HEK293 (cell line): ENCODE measurements at regions not wholly inside any gene's neighbourhood (a gene's known extent, or its start where the extent isn't known, plus 50 kb on each side); places are given as distances from the start of the nearest gene placed in this dataset.

ENCODE experiments used
- CTCF ChIA-PET: fragments of 350-600 bp; formaldehyde crosslinking; extraction: SDS; loops from one replicate; lab custom pipeline; 2021; ENCODE audit warnings: antibody characterized with exemption; lab: Yijun Ruan, JAX
- POLR2A ChIA-PET: fragments of 300-600 bp; formaldehyde crosslinking; extraction: SDS; loops from one replicate; lab custom pipeline; 2020; ENCODE audit warnings: antibody characterized with exemption, inconsistent platforms; lab: Yijun Ruan, JAX
- H3K27ac ChIP-seq: fragments of 200-500 bp; sonication (Bioruptor generic); 2 replicates; pipeline ENCODE4 v1.5.1; 2014; ENCODE audit warnings: low read depth, low read length, control low read depth, inconsistent platforms; ENCODE audit errors: extremely low read depth
- H3K36me3 ChIP-seq, 2 experiments: fragments of 200-500 bp in 1 of 2; sonication (Bioruptor generic) in 1 of 2; 1 replicate in 1 of 2; 2 replicates in 1 of 2; pipeline ENCODE4 v1.5.1; 2014 to 2017; ENCODE audit warnings: inconsistent platforms in 2 of 2, low read length in 2 of 2; ENCODE audit not compliant: control insufficient read depth in 2 of 2, insufficient read depth in 1 of 2
- H3K4me1 ChIP-seq: fragments of 200-500 bp; sonication (Bioruptor generic); 2 replicates; pipeline ENCODE4 v1.5.1; 2014; ENCODE audit warnings: mild to moderate bottlenecking, low read length, inconsistent platforms; ENCODE audit not compliant: control insufficient read depth, insufficient read depth
- H3K4me3 ChIP-seq: 2 replicates; pipeline ENCODE4 v1.5.1; 2011; ENCODE audit warnings: low read depth, mild to moderate bottlenecking, control low read depth, low read length, moderate library complexity
- H3K9me3 ChIP-seq: fragments of 200-500 bp; sonication (Bioruptor generic); 2 replicates; pipeline ENCODE4 v1.5.1; 2014; ENCODE audit warnings: low read depth, low read length, inconsistent platforms; ENCODE audit not compliant: control insufficient read depth, insufficient read depth
- CTCF ChIP-seq: fragments of 450-650 bp; formaldehyde crosslinking; IDR thresholded peaks from 2 replicates; pipeline ENCODE4 v1.5.1; 2016; ENCODE audit warnings: missing biosample characterization, missing genetic modification characterization
- MEIS1 ChIP-seq: sonication (generic); formaldehyde crosslinking; IDR thresholded peaks from 2 replicates; pipeline ENCODE4 v1.8.1; 2022; ENCODE audit warnings: missing genetic modification reagents, mild to moderate bottlenecking, borderline replicate concordance
- RBAK ChIP-seq: fragments of 450-650 bp; formaldehyde crosslinking; IDR thresholded peaks from 2 replicates; pipeline ENCODE4 v1.5.1; 2016; ENCODE audit warnings: missing biosample characterization, missing genetic modification characterization
- TRIM28 ChIP-seq: IDR thresholded peaks from 2 replicates; pipeline ENCODE4 v1.6.1; 2011; ENCODE audit warnings: low read length, control low read depth, borderline replicate concordance
- TSHZ1 ChIP-seq: fragments of 450-650 bp; formaldehyde crosslinking; IDR thresholded peaks from 2 replicates; pipeline ENCODE4 v1.5.1; 2016; ENCODE audit warnings: missing biosample characterization, missing genetic modification characterization, borderline replicate concordance
- ZBTB48 ChIP-seq: fragments of 450-650 bp; formaldehyde crosslinking; IDR thresholded peaks from 2 replicates; pipeline ENCODE4 v1.5.1; 2016; ENCODE audit warnings: missing biosample characterization, missing genetic modification characterization
- ZBTB49 ChIP-seq: fragments of 450-650 bp; formaldehyde crosslinking; IDR thresholded peaks from 2 replicates; pipeline ENCODE4 v1.5.1; 2016; ENCODE audit warnings: missing biosample characterization, missing genetic modification characterization, low read depth
- ZNF140 ChIP-seq: fragments of 450-650 bp; formaldehyde crosslinking; IDR thresholded peaks from 2 replicates; pipeline ENCODE4 v1.5.1; 2016; ENCODE audit warnings: missing biosample characterization, missing genetic modification characterization
- ZNF18 ChIP-seq: fragments of 450-650 bp; formaldehyde crosslinking; IDR thresholded peaks from 2 replicates; pipeline ENCODE4 v1.5.1; 2016; ENCODE audit warnings: missing biosample characterization, missing genetic modification characterization
- ZNF214 ChIP-seq: fragments of 450-650 bp; formaldehyde crosslinking; IDR thresholded peaks from 2 replicates; pipeline ENCODE4 v1.5.1; 2017; ENCODE audit warnings: missing biosample characterization, mild to moderate bottlenecking, missing genetic modification characterization, borderline replicate concordance
- ZNF223 ChIP-seq: fragments of 450-650 bp; formaldehyde crosslinking; IDR thresholded peaks from 2 replicates; pipeline ENCODE4 v1.5.1; 2016; ENCODE audit warnings: missing biosample characterization, missing genetic modification characterization
- ZNF23 ChIP-seq: fragments of 450-650 bp; formaldehyde crosslinking; IDR thresholded peaks from 2 replicates; pipeline ENCODE4 v1.5.1; 2016; ENCODE audit warnings: missing biosample characterization, missing genetic modification characterization, borderline replicate concordance
- ZNF398 ChIP-seq: fragments of 450-650 bp; formaldehyde crosslinking; IDR thresholded peaks from 2 replicates; pipeline ENCODE4 v1.5.1; 2017; ENCODE audit warnings: missing biosample characterization, missing genetic modification characterization
- ZNF530 ChIP-seq: fragments of 450-650 bp; formaldehyde crosslinking; IDR thresholded peaks from 2 replicates; pipeline ENCODE4 v1.5.1; 2016; ENCODE audit warnings: low read depth, missing biosample characterization, missing genetic modification characterization
- ZNF596 ChIP-seq: fragments of 450-650 bp; IDR thresholded peaks from 2 replicates; pipeline ENCODE4 v1.5.0; 2018; ENCODE audit warnings: missing biosample characterization, mild to moderate bottlenecking, missing genetic modification characterization, moderate library complexity
- ZNF660 ChIP-seq: fragments of 450-650 bp; IDR thresholded peaks from 2 replicates; pipeline ENCODE4 v1.5.1; 2018; ENCODE audit warnings: missing biosample characterization, mild to moderate bottlenecking, missing genetic modification characterization
- ZNF707 ChIP-seq: fragments of 450-650 bp; formaldehyde crosslinking; IDR thresholded peaks from 2 replicates; pipeline ENCODE4 v1.5.1; 2016; ENCODE audit warnings: missing biosample characterization, missing genetic modification characterization
- ZNF776 ChIP-seq: fragments of 450-650 bp; formaldehyde crosslinking; IDR thresholded peaks from 2 replicates; pipeline ENCODE4 v1.5.0; 2017; ENCODE audit warnings: missing biosample characterization, missing genetic modification characterization, borderline replicate concordance
- ZSCAN16 ChIP-seq: fragments of 450-650 bp; formaldehyde crosslinking; IDR thresholded peaks from 2 replicates; pipeline ENCODE4 v1.5.1; 2016; ENCODE audit warnings: missing biosample characterization, missing genetic modification characterization

- CTCF ChIA-PET: interaction anchor here (0.6 kb wide), 3 partner anchors 12 to 223 kb away, joined by 3 to 6 read pairs (median 4); no protein-coding TSS in a partner anchor
Measured at GRCh38 chr10:3714531-3714930, 70.5 kb downstream of the KLF6 start.

More at GRCh38 chr10:3714531-3714930, 70.5 kb downstream of the KLF6 start:
- H3K36me3 ChIP-seq: no peaks in the 10 kb centered on the region
- POLR2A ChIA-PET: no interaction called here
- H3K4me3 ChIP-seq: no peak overlapping the region
- TF ChIP-seq MEIS1 (no peak), ZSCAN16 (tag by site-specific recombination) (no peak), ZNF18 (no peak), ZNF140 (tag by site-specific recombination) (no peak), ZNF223 (tag by site-specific recombination) (no peak), ZBTB49 (tag by site-specific recombination) (no peak), ZNF660 (tag by site-specific recombination) (no peak), ZNF530 (no peak), ZNF776 (tag by site-specific recombination) (no peak), TSHZ1 (tag by site-specific recombination) (no peak), ZNF214 (tag by site-specific recombination) (no peak), ZNF398 (tag by site-specific recombination) (no peak), CTCF (no peak), ZNF707 (tag by site-specific recombination) (no peak), TRIM28 (no peak), ZNF23 (no peak), ZBTB48 (tag by site-specific recombination) (no peak), ZNF596 (tag by site-specific recombination) (no peak), RBAK (tag by site-specific recombination) (no peak)
- TF ChIP-seq, all 188 proteins: peak for 0
- Histone ChIP-seq H3K9me3 (no peaks in the 10 kb centered on the region), H3K27ac (no peak overlapping the region), H3K4me1 (no peaks in the 10 kb centered on the region)
